K562 (cell line): ENCODE measurements at regions not wholly inside any gene's neighbourhood (a gene's known extent, or its start where the extent isn't known, plus 50 kb on each side); places are given as distances from the start of the nearest gene placed in this dataset.

Source experiments
- CUX1 ChIP-seq: fragments of 200-800 bp; sonication (Bioruptor generic); IDR thresholded peaks from 2 replicates; pipeline ENCODE4 v1.6.1; 2016; ENCODE audit warnings: missing genetic modification characterization, missing compliant biosample characterization
- FOXA1 ChIP-seq: fragments of 450-650 bp; IDR thresholded peaks from 2 replicates; pipeline ENCODE4 v1.6.1; 2016; ENCODE audit warnings: mild to moderate bottlenecking, borderline replicate concordance
- GTF2E2 ChIP-seq: fragments of 200-800 bp; sonication (Bioruptor generic); IDR thresholded peaks from 2 replicates; pipeline ENCODE4 v1.6.1; 2016; ENCODE audit warnings: missing genetic modification characterization, missing compliant biosample characterization
- HDAC2 ChIP-seq: fragments of 450-650 bp; IDR thresholded peaks from 2 replicates; pipeline ENCODE4 v1.6.1; 2016; ENCODE audit warnings: mild to moderate bottlenecking
- NKRF ChIP-seq: fragments of 450-650 bp; IDR thresholded peaks from 2 replicates; pipeline ENCODE4 v1.6.1; 2016; ENCODE audit warnings: borderline replicate concordance
- RFX5 ChIP-seq: IDR thresholded peaks from 2 replicates; pipeline ENCODE4 v1.6.1; 2011; ENCODE audit warnings: low read depth, mild to moderate bottlenecking, improper control_type of control experiment, low read length
- SLC30A9 ChIP-seq: fragments of 250-450 bp; sonication (Bioruptor Pico); IDR thresholded peaks from 2 replicates; pipeline ENCODE4 v1.8.0; 2022; ENCODE audit warnings: mild to moderate bottlenecking, moderate library complexity

GRCh38 chr5:168015506-168015905 lies 275.9 kb upstream of the WWC1 start (continued):
- no peak for TF ChIP-seq CUX1 (CRISPR knock-in tag)
- TF ChIP-seq NKRF: no peak
- no peak for TF ChIP-seq FOXA1
- no peak for TF ChIP-seq HDAC2
- TF ChIP-seq RFX5: no peak
- no peak for TF ChIP-seq GTF2E2
- TF ChIP-seq SLC30A9 (CRISPR knock-in tag): no peak
